HG03460 (cell line): ENCODE measurements at regions not wholly inside any gene's neighbourhood (a gene's known extent, or its start where the extent isn't known, plus 50 kb on each side); places are given as distances from the start of the nearest gene placed in this dataset.

Source experiments
- ATAC-seq: cut with Tn5 transposase; IDR thresholded peaks from one replicate; pipeline ENCODE4 v1.9.1; 2021; ENCODE audit not compliant: unreplicated experiment

DNA sequence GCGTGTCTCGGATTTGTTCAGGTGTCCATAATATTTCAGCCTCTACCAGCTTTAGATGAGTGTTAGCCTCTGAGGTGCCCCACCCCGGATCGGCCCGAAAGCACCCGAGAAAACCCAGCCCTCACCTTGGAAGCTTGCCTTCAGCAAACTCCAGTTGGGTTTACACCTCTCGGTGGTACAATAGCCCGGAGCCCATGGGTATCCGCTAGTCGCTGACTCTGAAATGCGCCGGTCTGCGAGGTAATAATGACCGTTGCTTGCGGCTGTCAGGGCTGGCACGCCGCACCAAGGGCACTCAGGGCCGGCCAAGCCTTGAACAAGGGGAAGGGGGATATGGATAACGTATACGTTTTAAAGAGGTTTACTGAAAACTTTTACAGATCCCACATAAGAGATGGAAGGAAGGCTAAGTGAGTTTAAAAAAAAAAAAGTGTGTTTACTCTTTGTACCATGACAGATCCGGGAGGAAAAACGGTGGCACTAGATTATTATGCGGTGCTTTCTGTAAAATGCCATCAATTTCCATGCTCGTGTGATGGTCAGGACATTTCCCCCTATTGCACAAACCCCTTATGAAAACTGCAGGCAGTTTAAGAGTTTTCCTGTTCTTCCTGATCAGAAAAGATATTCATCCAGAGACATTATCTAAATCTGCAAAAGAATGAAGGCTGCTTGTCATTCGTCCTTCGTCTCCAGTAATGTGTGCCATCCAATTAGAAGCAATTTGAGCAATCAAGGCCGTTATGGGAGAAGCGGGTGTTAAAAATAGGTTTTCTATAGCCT is 124.2 kb downstream of the TMEM161B start:
- ATAC-seq: no peak

DNA sequence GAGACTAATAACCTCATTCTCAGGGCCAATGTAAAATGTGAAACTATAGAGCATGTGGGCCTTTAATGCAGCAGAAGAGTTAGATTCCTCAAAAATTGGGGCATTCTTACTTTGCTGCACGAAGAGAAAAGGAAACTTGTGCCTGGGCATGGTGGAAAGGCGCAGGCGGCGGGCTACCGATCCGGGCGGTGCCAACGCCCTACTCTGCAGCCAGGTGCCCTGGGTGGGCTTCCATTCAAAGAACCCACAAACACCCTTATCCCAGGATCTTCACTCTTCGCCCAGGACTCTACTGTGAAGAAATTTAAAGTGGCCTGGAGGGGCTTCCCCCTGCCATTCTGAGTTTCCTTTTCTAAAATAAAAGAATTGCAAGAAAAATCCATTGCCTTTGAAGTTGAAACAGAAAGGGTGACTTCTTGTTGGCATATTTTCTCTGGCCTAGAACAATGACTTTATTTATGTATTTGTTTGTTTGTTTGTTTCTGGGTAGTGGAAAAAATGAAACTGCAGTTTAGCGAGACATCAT is 124.9 kb downstream of the TMEM161B start:
- ATAC-seq: no peak

DNA sequence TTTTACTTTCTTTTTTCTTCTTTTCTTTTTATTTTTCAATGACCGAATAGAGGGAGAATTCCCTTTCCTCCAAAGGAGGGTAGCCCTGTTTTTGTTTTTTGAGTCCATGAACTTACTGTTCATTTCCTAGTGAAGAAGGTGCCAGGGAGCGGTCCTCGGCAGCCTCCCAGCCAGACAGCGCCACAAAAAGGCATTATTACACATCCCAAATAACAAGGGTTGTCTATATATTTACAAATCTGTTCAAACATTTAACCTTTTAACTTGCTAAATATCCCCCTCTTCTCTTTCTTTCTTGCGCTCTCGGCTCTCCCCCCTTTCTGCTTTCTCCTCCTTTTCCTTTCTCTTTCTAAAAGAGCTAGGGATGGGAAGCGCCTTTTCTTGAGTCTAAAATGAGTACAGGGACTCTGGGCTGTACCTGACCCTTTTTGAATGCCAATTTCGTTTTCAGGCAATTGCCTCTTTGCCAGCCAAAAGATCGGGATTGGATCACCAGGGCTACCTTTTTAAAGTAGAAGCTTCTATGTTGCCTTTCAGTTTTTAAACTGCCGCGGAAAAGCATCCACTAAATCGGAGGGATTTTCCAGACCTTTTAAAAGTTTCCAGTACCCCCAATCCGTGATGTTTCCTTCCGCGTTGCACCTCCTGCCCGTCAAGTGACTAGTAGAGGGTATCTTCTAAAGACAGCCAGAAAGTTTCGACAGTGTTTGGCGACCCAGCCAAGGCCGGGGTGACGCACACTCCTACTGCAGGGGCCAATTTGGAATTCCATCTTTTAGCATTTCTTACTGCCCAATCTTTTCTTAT is 125.6 kb downstream of the TMEM161B start:
- no peak for ATAC-seq

DNA sequence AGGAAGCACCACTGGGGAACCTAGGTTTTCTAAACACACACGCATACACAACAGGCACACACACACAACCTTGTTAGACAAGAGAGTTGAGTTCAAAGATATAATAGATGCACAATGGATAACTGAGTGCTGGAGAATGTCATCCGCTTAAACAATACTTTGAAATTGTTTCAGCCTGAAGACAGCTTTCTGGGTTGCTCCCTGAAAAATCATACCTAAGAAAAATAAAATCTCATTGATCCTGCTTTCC is 126.1 kb downstream of the TMEM161B start:
- ATAC-seq: no peak

DNA sequence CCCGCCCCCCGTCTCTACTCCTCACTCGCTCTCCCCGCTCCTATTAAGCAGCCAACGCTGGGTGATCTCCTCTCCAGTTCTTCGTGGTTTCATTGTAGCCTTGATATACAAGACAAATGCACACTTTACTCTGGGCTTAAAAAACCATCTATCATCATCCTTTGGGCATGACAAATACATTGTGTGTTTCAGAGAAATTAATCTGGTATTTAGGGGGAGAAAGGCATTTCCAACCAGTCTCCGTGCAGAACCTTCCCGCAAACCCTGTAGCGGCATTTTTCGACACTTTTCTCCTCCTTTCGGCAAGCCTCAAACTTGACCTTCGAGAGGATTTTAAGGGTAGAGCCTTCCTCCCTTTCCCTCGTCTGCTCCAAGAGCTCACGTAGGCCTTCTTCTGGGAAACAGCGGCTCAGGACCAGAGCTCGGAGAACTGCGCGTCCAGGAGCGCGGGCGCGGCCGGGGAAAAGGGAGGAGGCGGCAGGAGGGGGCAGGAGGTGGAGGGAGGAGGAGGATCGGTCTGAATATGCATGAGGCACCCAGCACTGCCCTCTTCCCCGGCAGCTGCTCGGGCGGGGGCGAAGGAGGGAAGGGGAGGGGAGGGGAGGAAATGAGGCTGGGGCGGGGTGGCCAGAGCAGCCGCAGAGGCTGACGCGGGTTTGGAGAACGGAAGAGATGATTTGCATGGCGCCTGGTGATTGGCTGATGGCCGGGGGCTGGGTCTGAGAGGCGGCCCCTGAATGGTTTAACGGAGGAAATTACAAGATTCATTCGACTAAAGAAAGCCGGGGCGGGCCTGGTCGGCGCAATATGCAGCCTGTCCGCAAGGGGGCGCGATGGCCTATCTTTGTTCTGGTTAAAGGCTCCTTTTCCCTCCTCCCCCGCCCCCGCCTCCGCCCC is 127.5 kb downstream of the TMEM161B start:
- ATAC-seq: peak; percentile 95

DNA sequence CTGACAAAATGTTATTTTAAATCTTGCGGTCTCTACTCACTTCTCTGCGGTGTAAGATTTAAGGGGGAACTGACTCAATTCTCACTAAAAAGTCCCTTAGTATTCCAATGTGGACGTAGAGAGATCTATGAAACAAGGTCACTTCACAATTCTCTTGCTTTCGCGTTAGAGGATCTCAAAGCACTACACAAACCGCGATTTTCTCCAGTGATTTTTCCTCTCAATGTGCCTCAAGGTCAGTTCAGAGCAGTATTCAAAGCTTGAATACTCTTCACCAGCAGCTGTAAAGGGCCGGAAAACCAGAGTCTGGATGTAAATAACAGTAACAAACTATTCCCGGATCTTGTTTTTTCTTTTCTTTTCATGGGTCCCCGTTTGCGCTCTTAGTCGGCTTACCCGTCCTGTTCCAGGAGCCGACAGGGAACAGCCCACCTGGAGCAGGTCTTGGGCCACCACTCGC is 128.2 kb downstream of the TMEM161B start:
- no peak for ATAC-seq

DNA sequence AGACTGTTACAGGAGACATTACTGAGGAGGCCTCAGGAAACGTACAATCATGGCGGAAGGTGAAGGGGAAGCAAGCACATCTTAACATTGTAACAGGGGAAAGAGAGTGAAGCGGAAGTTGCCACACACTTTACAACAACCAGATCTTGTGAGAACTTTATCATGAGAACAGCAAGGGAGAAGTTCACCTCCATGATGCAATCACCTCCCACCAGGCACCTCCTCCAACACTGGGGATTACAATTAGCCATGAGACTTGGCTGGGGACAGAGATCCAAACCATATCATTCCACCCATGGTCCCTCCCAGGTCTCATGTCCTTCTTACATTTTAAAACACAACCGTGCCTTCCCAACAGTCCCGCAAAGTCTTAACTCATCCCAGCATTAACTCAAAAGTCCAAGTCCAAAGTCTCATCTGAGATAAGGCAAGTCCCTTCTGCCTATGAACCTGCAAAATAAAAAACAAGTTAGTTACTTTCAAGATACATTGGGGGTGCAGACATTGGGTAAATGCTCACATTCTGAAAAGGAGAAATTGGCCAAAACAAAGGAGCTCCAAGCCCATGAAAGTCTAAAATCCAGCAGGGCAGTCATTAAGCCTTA is 138.3 kb downstream of the TMEM161B start:
- ATAC-seq: no peak

DNA sequence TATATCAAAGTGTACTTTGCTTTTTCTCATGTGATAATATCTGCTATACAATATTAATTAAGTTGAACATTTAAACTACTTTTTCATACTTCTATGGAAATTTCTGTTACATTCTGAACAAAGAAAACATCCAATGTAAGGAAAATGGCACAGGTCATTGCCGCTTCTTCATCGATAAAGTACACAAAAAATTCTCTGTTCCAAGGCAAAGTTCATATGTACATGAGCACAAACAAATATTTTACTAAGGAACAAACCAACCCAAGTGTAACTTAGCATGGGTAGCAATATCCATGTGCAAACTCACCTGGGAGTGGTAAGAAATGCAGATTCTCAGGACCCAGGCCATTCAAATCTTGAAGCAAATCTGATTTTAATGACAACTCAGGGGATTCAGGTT is 139.8 kb downstream of the TMEM161B start:
- no peak for ATAC-seq

DNA sequence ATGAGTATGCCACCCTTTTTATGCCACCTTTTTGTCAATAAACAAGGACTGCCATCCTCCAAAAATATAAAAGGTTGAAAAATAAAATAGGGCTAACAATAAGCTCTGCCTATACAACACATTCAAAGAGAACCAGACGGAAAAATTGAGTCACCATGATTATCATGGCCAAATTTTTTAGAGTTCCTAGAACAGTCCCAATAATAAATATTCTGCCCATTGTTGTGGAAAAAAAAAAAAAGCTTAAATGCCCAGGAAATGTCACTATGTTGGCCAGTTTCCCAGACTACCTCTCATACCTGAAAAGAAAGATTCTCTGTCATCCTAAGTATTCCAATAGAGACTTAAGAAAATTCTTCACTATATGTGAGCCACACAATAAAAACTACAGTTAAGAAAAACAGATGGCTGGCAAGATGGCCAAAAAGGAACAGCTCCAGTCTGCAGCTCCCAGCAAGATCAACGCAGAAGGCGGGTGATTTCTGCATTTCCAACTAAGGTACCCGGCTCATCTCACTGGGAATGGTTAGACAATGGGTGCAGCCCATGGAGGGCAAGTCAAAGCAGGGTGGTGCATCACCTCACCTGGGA is 149.0 kb downstream of the TMEM161B start:
- no peak for ATAC-seq

DNA sequence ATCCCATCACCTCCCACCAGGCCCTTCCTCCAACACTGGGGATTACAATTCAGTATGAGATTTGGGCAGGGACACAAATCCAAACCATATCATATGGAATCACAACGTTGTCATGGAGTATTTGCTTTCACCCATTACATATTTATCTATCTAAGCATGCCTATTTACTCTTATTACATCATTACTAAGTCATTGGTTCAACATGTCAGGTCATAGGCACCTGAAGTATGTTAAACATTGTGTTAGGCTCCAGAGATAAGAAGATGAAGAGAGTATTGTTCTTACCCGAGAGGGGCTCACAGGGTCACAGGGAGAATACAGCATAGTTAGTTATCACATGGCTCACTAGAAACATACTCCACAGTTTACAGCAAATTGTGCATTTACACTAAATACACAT is 150.5 kb downstream of the TMEM161B start:
- no peak for ATAC-seq

DNA sequence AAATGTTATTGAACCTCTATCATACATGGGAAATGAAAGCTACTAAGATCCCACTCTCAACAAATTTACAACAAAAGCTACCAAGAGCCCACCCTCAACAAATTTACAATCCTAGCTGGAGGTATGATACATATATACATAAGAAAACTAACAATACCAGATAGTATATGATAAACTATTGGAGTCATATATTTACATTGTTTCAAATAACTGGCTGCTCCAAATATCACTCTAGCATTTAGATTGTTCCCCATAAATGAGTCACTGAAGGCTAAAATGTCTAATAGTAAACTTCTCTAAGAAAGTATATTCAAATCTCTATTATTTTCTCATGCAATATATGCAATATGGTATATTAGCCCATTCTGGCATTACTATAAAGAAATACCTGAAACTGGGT is 151.1 kb downstream of the TMEM161B start:
- ATAC-seq: no peak

DNA sequence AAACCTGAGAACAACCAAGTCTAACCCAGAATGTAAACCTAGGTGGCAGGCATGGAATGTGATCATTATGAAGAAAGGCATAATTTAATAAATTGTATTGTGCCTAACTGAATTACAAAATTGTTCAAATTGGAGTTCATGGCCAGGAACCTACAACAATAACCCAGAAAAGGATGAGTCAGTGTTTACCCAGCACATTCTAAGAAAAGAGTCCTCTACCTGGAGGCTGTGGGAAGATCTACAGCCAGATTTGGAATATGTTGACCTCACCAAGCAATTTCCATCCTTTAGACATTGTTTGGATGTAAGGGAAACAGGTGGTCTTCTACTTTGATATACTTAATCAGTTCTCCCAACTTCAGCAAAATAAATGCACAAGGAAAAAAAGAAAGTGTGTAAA is 152.2 kb downstream of the TMEM161B start:
- no peak for ATAC-seq

DNA sequence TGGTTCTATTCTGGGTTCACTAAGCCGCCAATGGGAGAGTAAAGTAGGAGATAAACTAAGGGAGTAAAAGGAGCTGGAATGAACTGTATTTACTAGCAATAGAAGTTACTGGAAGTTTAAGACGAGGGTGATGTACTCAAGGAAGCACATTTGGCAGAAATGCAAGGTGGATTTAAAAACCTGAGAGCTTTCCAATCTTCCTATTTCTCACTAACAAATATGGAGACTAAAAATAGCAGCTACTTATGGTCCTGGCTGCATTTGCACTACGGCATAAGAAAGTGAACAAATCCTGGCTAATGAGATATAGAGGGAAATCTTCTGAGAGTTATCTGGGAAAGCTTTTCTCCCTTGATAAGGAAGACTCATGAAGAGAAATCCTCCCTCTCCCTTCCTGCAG is 153.4 kb downstream of the TMEM161B start:
- ATAC-seq: no peak

DNA sequence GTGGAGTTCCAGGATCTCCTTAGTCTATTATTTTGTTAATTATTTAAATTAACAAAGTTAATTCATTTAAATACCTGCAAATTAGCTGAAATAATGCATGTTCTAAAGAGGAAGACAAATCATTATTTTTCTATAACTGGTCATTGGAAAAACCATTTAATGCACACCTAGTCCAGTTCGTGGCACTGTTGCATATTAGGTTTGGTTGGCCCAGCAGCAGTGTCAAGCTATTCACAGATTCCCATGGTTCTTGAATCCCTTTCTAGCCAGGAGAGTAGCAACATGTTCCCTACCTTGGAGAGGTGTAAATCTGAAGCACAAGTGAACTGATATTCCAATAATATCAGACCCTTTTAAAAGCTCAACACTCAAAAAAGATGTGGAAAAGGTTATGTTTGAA is 155.2 kb downstream of the TMEM161B start:
- no peak for ATAC-seq

DNA sequence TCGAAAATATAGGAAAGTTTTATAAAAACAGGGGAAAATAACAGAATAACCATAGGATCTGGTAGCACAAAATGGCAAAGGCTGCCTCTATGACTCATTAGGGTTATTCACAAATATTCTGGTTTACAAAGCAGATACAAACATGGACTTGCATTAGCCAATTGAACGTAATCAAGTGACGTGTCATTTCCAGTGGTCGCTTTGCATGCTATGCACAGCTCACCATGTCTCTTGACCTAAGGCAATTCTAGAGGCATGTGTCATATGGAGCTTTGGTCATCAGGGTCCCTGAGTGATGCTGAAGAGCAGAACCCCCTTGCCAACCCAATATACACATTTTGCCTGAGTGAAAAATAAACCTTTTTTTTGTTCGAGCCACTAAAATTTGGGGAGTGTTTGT is 158.8 kb downstream of the TMEM161B start:
- ATAC-seq: no peak

DNA sequence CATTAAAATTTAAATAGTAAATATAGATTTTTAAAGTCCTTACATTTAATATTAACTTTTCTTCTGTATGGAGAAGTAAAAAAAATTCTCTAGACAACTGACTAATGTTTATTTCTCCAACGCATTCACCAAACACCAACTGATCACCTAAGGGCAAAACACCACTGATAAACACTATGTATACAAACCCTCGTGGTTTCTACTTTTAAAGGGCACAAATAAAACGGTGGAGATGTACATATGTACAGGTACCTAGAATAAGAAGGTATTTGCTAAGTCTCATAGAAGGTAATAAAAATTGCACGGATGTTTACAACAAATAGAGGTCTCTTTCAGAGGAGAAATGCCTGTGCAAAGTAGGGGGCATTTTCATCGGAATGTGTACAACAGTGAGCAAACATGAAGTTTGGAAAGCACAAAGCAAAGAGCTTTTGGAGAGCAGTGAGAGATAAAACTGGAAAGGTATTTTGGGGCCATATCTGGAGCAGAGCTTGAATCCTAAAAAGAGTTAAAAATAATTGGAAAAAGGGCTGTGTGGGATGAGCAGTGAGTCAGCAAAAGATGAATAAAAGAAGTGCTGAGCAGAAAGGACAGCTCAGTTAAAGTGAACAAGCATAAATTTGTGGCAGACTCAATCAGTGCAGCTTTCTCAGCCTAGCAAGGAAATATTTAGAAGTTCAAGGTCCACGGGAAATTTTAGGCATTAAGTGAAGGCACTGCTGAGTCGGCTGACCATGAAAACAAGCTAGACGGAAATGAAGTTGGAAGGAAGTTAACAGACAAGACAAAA is 160.0 kb downstream of the TMEM161B start:
- ATAC-seq: no peak

DNA sequence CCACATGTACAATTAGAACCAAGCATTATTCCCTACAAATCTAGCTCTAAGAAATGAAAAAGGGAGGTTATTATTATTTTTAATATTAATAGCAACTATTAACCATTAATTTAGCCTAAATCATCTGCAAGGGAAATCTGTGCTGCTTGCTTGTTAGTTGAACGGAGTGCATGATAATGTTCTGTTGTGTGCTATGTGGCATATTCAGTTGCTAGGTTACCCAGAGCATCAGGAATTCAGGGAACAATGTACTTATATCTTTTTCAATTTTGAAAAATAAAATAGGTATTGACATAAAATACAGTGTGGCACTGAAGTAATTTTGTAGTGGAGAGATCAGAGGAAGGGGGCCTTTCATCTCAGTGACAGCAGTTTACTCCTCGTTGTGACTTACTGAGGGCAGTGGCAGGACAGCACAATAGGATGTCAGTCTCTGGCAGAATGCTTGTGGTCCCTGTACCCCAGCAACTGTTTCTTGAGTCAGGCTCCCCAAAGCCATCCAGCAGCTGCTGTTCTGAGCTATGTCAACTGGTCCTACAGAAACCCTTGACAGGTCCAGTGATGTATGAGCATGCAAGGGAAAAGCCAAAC is 173.6 kb downstream of the TMEM161B start:
- ATAC-seq: no peak

DNA sequence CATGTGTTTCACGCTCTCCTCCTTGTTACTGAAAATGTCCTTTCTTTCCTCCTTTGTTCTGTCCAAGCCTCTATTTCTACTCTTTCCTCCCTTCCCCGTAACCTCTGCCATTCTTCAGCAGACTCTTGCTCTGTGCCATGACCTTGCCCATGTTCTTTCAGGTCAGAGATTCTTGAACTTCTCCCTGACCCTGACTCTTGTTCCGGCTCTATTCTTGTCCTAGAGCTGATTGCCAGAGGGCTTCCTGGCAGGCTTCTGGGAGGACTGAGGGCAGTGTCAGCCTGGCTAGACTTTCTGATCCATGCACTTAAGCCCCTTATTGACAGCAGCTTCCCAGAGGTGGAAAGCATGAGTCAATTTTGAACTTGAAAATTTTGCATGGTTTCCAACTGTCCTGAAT is 174.2 kb downstream of the TMEM161B start:
- no peak for ATAC-seq

DNA sequence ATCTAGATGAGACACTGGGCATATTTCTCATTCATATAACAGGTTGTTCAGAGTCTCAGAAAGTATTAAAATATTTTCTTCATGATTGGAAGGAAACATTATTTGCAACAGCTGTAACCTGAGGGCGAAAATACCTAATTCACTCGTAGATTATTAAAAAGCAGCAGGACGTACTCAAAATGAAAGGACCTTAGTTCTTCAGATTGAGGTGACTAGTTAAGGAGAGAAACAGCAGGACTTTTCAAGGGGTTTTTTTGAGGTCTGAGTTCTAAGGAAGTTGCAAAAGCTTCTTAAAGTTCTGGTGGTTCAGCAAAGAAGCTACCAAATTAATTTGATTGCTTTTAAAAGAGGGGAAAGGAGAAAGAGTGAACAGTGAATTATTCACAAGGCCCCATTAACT is 174.9 kb downstream of the TMEM161B start:
- ATAC-seq: no peak
